Activated naive CD4-positive, alpha-beta T cell treated with anti-CD3 and anti-CD28 coated beads, Interleukin-2, amount 50 U/mL, for 72 hours (primary cell): ENCODE measurements at regions not wholly inside any gene's neighbourhood (a gene's known extent, or its start where the extent isn't known, plus 50 kb on each side); places are given as distances from the start of the nearest gene placed in this dataset.

Experiments
- ATAC-seq, 2 donors: fragments of 150-1000 bp; cut with Tn5 transposase; 2 replicates each; pipeline ENCODE4 v1.10.0; 2021; ENCODE audit warnings: mild to moderate bottlenecking in 2 of 2, moderate library complexity in 2 of 2
- DNase-seq, 2 donors: peaks; one replicate each; pipeline ENCODE4 v3.0.0; 2021 to 2022; ENCODE audit warnings: low spot score in 2 of 2
- H3K27ac Mint-ChIP-seq, 2 donors: one replicate each; pipeline ENCODE4 v1.8.0; 2022; ENCODE audit warnings: mild to moderate bottlenecking in 2 of 2, mixed read lengths in 2 of 2
- H3K36me3 Mint-ChIP-seq, 2 donors: one replicate each; pipeline ENCODE4 v1.8.0; 2022; ENCODE audit warnings: mixed read lengths in 2 of 2
- H3K9me3 Mint-ChIP-seq, 2 donors: one replicate each; pipeline ENCODE4 v1.8.0; 2022; ENCODE audit warnings: mixed read lengths in 2 of 2

DNA sequence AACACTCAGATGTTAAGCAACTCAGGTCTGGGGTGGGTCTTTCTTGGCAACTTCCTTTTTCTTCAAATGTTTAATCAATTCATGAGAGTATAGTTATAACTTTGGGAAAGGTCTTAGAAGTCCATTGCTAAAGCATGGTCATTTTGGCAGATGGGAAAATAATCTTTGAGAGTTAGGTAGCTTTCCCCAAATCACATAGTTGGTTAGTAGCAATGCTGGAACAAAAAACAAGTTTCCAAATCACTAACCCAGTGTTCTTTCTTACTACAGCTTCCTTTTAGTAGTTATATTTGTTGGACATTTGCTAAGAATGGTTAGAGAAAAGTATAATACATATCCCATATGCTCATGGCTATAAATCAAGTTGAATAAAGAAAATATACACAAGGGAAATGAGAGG, 185.2 kb upstream of the SLC14A2 start:
- DNase-seq (no peak), ATAC-seq (no peak)
- Mint-ChIP-seq H3K27ac (no peak overlapping the region), H3K36me3 (no peaks in the 10 kb centered on the region), H3K9me3 (no peaks in the 10 kb centered on the region)

- Mint-ChIP-seq H3K9me3 (no peaks in the 10 kb centered on the region), H3K36me3 (no peaks in the 10 kb centered on the region)
Measured at GRCh38 chr18:45435810-45436209, 179.5 kb upstream of the SLC14A2 start.

DNA sequence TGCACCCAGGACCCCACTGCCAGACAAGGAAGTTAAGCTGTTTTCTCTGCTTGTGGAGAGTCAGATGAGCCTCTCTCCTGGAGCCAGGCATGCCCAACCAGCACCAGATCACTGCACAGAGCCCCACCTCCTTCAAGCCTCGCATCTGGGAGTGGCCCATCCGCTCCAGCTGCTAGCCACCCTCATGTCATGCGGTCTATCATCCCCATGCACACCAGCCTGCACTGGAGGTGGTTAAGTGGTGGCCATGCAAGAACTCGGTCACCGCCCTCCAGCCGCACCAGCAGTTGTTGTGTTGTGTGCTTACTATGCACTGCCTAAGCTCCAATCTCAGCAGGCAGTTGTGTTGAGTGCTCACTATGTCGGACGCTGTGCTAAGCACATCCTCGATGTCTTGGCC, 177.9 kb upstream of the SLC14A2 start:
- DNase-seq (no peak), ATAC-seq (no peak)
- no peak overlapping the region for H3K27ac Mint-ChIP-seq
- no peaks in the 10 kb centered on the region for H3K9me3 Mint-ChIP-seq
- no peaks in the 10 kb centered on the region for H3K36me3 Mint-ChIP-seq

More at GRCh38 chr18:45435810-45436209, 179.5 kb upstream of the SLC14A2 start:
- ATAC-seq = no peak
- H3K27ac Mint-ChIP-seq = no peak overlapping the region
- DNase-seq = no peak

DNA sequence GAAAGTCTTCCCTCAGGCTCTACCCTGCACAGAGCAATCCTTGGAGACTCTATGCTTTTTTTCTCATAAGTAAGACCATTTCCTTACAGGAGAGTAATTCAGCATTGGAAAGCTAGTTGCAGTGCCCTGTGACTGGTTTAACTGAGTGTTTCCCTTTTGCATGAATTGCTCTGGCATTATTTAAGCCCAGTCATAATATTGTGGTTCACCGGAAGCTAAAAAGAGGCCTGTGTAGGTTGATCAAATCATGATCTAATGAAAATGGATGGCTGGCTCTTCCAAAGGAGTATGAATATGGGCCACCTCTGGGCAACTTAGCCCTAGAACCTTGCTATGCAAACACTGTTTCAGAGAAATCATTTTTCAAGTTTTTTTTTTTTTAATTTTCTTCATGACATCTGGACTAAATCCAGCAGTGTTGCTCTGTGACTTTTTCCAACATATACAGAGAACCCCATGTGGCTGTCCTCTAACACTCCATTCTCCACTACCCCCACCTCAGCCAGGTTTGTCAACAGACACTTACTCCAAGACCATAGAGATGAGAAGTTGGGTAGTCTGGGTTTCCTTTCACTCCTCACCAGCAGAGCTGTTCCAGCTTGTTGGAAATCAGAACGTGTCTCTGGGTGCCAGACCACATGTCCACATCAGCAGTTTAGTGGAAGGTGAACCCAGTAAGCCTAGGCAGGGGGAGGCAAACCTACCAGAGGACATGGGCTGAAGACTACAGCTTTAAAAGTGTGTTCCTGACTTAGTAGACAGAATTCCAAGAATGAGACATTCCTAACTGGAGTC, 175.2 kb upstream of the SLC14A2 start:
- Mint-ChIP-seq H3K36me3 (no peaks in the 10 kb centered on the region), H3K27ac (no peak overlapping the region), H3K9me3 (no peaks in the 10 kb centered on the region)
- ATAC-seq (no peak), DNase-seq (no peak)

GRCh38 chr18:45441110-45441847, 174.0 kb upstream of the SLC14A2 start:
- H3K9me3 Mint-ChIP-seq = no peaks in the 10 kb centered on the region
- DNase-seq (no peak), ATAC-seq (no peak)
- no peaks in the 10 kb centered on the region for H3K36me3 Mint-ChIP-seq
- no peak overlapping the region for H3K27ac Mint-ChIP-seq

- Mint-ChIP-seq H3K9me3 (no peaks in the 10 kb centered on the region), H3K27ac (no peak overlapping the region), H3K36me3 (no peaks in the 10 kb centered on the region)
- ATAC-seq (no peak), DNase-seq (no peak)
Measured at GRCh38 chr18:45444040-45444439, 171.2 kb upstream of the SLC14A2 start.

GRCh38 chr18:45447355-45448265, 167.7 kb upstream of the SLC14A2 start:
- no peak overlapping the region for H3K27ac Mint-ChIP-seq
- no peaks in the 10 kb centered on the region for H3K9me3 Mint-ChIP-seq
- ATAC-seq (no peak), DNase-seq (no peak)
- H3K36me3 Mint-ChIP-seq = no peaks in the 10 kb centered on the region

- Mint-ChIP-seq H3K27ac (no peak overlapping the region), H3K9me3 (no peaks in the 10 kb centered on the region), H3K36me3 (no peaks in the 10 kb centered on the region)
- no peak for DNase-seq
- no peak for ATAC-seq
Measured at GRCh38 chr18:45448871-45449270, 166.4 kb upstream of the SLC14A2 start.

- DNase-seq (no peak), ATAC-seq (no peak)
- Mint-ChIP-seq H3K27ac (no peak overlapping the region), H3K36me3 (no peaks in the 10 kb centered on the region), H3K9me3 (no peaks in the 10 kb centered on the region)
Measured at GRCh38 chr18:45449418-45450227, 165.7 kb upstream of the SLC14A2 start.

GRCh38 chr18:45456090-45457021, 158.9 kb upstream of the SLC14A2 start:
- no peak overlapping the region for H3K27ac Mint-ChIP-seq
- H3K9me3 Mint-ChIP-seq = no peaks in the 10 kb centered on the region
- ATAC-seq (no peak), DNase-seq (no peak)
- no peaks in the 10 kb centered on the region for H3K36me3 Mint-ChIP-seq

DNA sequence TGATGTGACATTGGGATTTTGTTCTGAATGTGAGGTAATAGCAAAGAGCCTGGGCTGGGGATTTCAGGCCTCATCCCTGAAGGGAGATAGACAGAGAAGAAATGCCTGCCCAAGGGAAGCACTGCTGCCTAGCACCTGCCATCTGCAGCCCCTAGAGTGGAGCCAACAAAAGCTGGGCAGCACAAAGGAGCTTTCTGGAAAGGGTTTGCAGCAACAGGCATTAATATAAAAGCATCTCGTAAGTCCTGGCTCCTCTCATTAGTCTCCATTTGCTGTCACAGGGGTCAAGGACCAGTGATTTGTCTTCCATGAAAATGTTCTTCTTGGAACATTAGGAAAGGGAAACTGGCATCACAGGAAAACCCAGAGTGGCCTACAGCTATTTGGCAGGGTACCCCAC, 157.2 kb upstream of the SLC14A2 start:
- Mint-ChIP-seq H3K27ac (no peak overlapping the region), H3K9me3 (no peaks in the 10 kb centered on the region), H3K36me3 (no peaks in the 10 kb centered on the region)
- no peak for ATAC-seq
- DNase-seq = no peak

DNA sequence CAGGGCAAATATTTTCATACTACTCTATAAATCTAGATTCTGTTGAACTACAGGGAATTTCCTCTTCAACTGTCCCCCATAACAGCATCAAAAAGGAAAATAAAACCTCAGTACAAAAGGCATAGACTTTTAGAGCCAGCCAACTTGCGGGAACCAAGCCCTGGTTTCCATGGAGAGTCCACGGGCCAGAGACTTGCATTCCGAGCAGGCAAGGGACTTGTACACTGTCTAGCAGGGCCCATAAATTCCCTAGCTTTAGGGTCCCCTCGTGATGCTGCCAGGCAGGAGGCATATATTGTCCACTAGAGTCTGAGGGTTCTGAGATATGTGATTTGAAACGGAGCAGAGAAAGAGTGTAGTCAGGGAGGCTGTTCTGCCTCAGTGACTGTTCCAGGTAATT, 153.1 kb upstream of the SLC14A2 start:
- Mint-ChIP-seq H3K36me3 (no peaks in the 10 kb centered on the region), H3K27ac (no peak overlapping the region), H3K9me3 (no peaks in the 10 kb centered on the region)
- DNase-seq (no peak), ATAC-seq (no peak)

- H3K9me3 Mint-ChIP-seq = no peaks in the 10 kb centered on the region
- H3K36me3 Mint-ChIP-seq = no peaks in the 10 kb centered on the region
- no peak for DNase-seq
- ATAC-seq = no peak
- no peak overlapping the region for H3K27ac Mint-ChIP-seq
Measured at GRCh38 chr18:45463451-45463850, 151.8 kb upstream of the SLC14A2 start.

DNA sequence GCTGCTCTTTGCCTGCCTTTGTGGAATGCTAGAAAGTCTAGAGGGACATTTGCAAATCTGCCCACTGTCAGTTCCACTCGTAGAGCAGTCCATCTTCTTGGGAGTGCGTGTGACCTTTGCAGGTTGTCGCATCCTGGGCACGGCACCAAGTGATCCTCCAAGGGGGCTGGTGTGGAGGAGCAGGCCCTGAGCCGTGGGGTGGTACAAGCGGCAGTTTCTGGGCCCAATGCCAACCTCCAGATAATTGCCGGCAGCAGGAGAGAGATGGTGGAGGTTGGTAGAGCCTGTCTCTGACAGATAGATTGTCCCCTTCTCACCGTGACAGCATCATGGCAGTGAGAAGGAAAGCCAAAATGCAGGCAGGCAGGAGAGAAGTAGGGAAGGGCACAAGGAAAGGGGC, 150.7 kb upstream of the SLC14A2 start:
- no peak for DNase-seq
- no peaks in the 10 kb centered on the region for H3K9me3 Mint-ChIP-seq
- no peaks in the 10 kb centered on the region for H3K36me3 Mint-ChIP-seq
- H3K27ac Mint-ChIP-seq = peak overlapping the region in 1 of 2 donors; percentile 4
- no peak for ATAC-seq

- Mint-ChIP-seq H3K9me3 (no peaks in the 10 kb centered on the region), H3K36me3 (no peaks in the 10 kb centered on the region), H3K27ac (no peak overlapping the region)
- no peak for DNase-seq
- no peak for ATAC-seq
Measured at GRCh38 chr18:45467293-45467692, 148.0 kb upstream of the SLC14A2 start.
